OCI-LY7 (cell line): ENCODE measurements at regions not wholly inside any gene's neighbourhood (a gene's known extent, or its start where the extent isn't known, plus 50 kb on each side); places are given as distances from the start of the nearest gene placed in this dataset.

Source experiments
- BruUV-seq: library from RNA; stranded (reverse); fragments of 400-500 nt; replicated peaks from 2 replicates; lab custom pipeline; 2021; lab: Mats Ljungman, UMichigan
- CTCF ChIA-PET: fragments of 300-600 bp; sonication (Branson Sonifier 250); formaldehyde crosslinking; loops from one replicate; lab custom pipeline; 2022; ENCODE audit warnings: antibody characterized with exemption; ENCODE audit not compliant: unreplicated experiment; lab: Charles Lee
- POLR2A ChIA-PET: fragments of 300-600 bp; sonication (Branson Sonifier 250); formaldehyde crosslinking; loops from one replicate; lab custom pipeline; 2022; ENCODE audit warnings: antibody characterized with exemption; lab: Charles Lee
- DNase-seq: peaks from one replicate; pipeline ENCODE4 v3.0.0-alpha.2; 2015; ENCODE audit warnings: low spot score
- H2AFZ ChIP-seq: fragments of 200-600 bp; sonication (generic), shearing (Covaris generic); 2 replicates; pipeline ENCODE4 v1.6.1; 2014; ENCODE audit warnings: mild to moderate bottlenecking, antibody characterized with exemption, low read length, moderate library complexity
- H3K27ac ChIP-seq: fragments of 200-600 bp; sonication (generic); 2 replicates; pipeline ENCODE4 v1.5.1; 2014; ENCODE audit warnings: mixed run types, low read depth, mild to moderate bottlenecking, moderate library complexity, low read length, inconsistent platforms; ENCODE audit not compliant: poor library complexity, severe bottlenecking
- H3K36me3 ChIP-seq: fragments of 200-600 bp; sonication (generic); 2 replicates; pipeline ENCODE4 v1.6.1; 2014; ENCODE audit warnings: mild to moderate bottlenecking, antibody characterized with exemption, low read length, moderate library complexity, mixed read lengths; ENCODE audit not compliant: insufficient read depth
- H3K4me1 ChIP-seq: fragments of 200-600 bp; sonication (generic); 2 replicates; pipeline ENCODE4 v1.5.1; 2014; ENCODE audit warnings: mild to moderate bottlenecking, low read length; ENCODE audit not compliant: insufficient read depth, poor library complexity, severe bottlenecking
- H3K4me2 ChIP-seq: fragments of 200-600 bp; sonication (generic); 2 replicates; pipeline ENCODE4 v1.6.1; 2014; ENCODE audit warnings: mild to moderate bottlenecking, low read length
- H3K4me3 ChIP-seq: fragments of 200-600 bp; sonication (generic); 2 replicates; pipeline ENCODE4 v1.5.1; 2014; ENCODE audit warnings: mild to moderate bottlenecking, low read depth, low read length; ENCODE audit not compliant: poor library complexity, severe bottlenecking
- H3K79me2 ChIP-seq: fragments of 200-600 bp; sonication (generic); 2 replicates; pipeline ENCODE4 v1.6.1; 2016; ENCODE audit warnings: low read depth, mild to moderate bottlenecking, low read length, moderate library complexity, mixed read lengths; ENCODE audit not compliant: insufficient read depth
- H3K9me2 ChIP-seq: fragments of 200-600 bp; sonication (generic); 2 replicates; pipeline ENCODE4 v1.6.1; 2016; ENCODE audit warnings: mild to moderate bottlenecking, low read length, mixed read lengths; ENCODE audit not compliant: insufficient read depth
- H3K9me3 ChIP-seq: fragments of 200-600 bp; sonication (generic); 2 replicates; pipeline ENCODE4 v1.6.1; 2014; ENCODE audit warnings: mild to moderate bottlenecking, mixed run types, low read length, mixed read lengths
- H4K20me1 ChIP-seq: fragments of 200-600 bp; sonication (generic); 2 replicates; pipeline ENCODE4 v1.6.1; 2014; ENCODE audit warnings: mild to moderate bottlenecking, antibody characterized with exemption, low read length, moderate library complexity, mixed read lengths; ENCODE audit not compliant: insufficient read depth
- EZH2phosphoT487 ChIP-seq: fragments of 200-600 bp; sonication (generic); IDR thresholded peaks from 2 replicates; pipeline ENCODE4 v1.6.1; 2018; ENCODE audit warnings: low read depth, borderline replicate concordance, mild to moderate bottlenecking, mixed run types, antibody characterized with exemption, low read length, moderate library complexity, mixed read lengths
- intact Hi-C: fragments of 100-400 bp; cut with micrococcal nuclease; formaldehyde crosslinking; loops from one replicate; pipeline ENCODE4 v1.10.0; 2022; ENCODE audit not compliant: unreplicated experiment
- TF ChIP-seq, protein P1 (sequence below): fragments of 200-600 bp; sonication (generic); conservative IDR thresholded peaks from 2 replicates; pipeline ENCODE4 v1.5.1; 2014; ENCODE audit warnings: mild to moderate bottlenecking, antibody characterized with exemption, low read length, moderate library complexity, mixed read lengths

DNA sequence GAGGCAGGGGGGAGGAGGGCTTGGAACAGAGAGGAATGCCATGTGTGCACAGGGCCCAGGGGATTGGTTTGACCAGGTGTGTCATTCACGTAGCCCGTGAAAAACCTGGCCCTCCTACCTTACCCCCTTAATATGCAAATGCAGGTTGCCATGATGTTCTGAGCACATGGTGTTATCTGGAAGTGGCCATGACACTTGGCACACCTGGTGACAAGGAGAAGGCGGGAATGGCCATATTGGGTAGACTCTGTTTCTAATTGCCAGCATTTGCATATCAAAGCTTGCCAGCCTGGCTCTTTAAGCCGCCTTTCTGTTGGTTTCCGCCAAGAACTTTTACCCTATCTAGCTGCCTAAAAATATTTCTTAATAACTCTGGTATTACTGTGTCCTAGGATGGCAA lies 202.1 kb upstream of the DPH6 start:
- no peaks in the 10 kb centered on the region for H3K79me2 ChIP-seq
- H3K4me2 ChIP-seq: no peak overlapping the region
- no peak overlapping the region for H3K4me3 ChIP-seq
- no peak for DNase-seq
- H3K9me2 ChIP-seq: no peaks in the 10 kb centered on the region
- intact Hi-C loops: no loop called here
- H3K4me1 ChIP-seq: no peaks in the 10 kb centered on the region
- H2AFZ ChIP-seq: no peak overlapping the region
- CTCF ChIA-PET: no interaction called here
- no peak overlapping the region for H3K27ac ChIP-seq
- no peaks in the 10 kb centered on the region for H3K36me3 ChIP-seq
- BruUV-seq: no TSS peak
- H3K9me3 ChIP-seq: no peaks in the 10 kb centered on the region
- H4K20me1 ChIP-seq: no peaks in the 10 kb centered on the region
- POLR2A ChIA-PET: no interaction called here
- TF ChIP-seq, protein P1, sequence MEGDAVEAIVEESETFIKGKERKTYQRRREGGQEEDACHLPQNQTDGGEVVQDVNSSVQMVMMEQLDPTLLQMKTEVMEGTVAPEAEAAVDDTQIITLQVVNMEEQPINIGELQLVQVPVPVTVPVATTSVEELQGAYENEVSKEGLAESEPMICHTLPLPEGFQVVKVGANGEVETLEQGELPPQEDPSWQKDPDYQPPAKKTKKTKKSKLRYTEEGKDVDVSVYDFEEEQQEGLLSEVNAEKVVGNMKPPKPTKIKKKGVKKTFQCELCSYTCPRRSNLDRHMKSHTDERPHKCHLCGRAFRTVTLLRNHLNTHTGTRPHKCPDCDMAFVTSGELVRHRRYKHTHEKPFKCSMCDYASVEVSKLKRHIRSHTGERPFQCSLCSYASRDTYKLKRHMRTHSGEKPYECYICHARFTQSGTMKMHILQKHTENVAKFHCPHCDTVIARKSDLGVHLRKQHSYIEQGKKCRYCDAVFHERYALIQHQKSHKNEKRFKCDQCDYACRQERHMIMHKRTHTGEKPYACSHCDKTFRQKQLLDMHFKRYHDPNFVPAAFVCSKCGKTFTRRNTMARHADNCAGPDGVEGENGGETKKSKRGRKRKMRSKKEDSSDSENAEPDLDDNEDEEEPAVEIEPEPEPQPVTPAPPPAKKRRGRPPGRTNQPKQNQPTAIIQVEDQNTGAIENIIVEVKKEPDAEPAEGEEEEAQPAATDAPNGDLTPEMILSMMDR: no peak
- no peak for TF ChIP-seq EZH2phosphoT487

DNA sequence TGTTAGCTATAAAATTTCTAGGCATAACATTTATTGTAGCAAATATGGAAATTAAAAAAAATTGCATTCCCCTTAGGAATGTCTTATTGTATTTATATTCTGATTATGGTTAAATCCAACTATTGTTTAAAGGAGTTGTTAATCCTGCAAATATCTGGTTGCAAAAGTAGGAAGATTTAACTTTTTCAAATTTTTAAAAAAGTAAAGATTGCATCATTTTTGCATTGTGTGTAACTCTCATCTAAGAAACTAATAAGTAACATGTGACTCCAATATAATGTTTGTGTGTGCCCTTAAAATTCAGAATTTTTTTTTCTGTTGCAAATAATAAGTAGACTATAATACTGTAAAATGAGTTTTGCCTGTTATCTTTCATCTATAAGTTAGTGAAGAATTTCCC lies 204.1 kb upstream of the DPH6 start:
- no peak overlapping the region for H3K27ac ChIP-seq
- no peaks in the 10 kb centered on the region for H3K79me2 ChIP-seq
- H2AFZ ChIP-seq: no peak overlapping the region
- intact Hi-C loops: loop anchor here (10.0 kb wide), 1 partner anchor 225 kb away; no protein-coding TSS in a partner anchor
- POLR2A ChIA-PET: interaction anchor here (0.6 kb wide), 1 partner anchor 681 kb away, joined by 4 read pairs; no protein-coding TSS in a partner anchor
- no peak for DNase-seq
- H4K20me1 ChIP-seq: no peaks in the 10 kb centered on the region
- no peak overlapping the region for H3K4me3 ChIP-seq
- CTCF ChIA-PET: no interaction called here
- no peaks in the 10 kb centered on the region for H3K9me2 ChIP-seq
- TF ChIP-seq, protein P1: no peak
- no peak for TF ChIP-seq EZH2phosphoT487
- no peaks in the 10 kb centered on the region for H3K4me1 ChIP-seq
- no peaks in the 10 kb centered on the region for H3K9me3 ChIP-seq
- H3K4me2 ChIP-seq: no peak overlapping the region
- no peaks in the 10 kb centered on the region for H3K36me3 ChIP-seq
- no TSS peak for BruUV-seq

DNA sequence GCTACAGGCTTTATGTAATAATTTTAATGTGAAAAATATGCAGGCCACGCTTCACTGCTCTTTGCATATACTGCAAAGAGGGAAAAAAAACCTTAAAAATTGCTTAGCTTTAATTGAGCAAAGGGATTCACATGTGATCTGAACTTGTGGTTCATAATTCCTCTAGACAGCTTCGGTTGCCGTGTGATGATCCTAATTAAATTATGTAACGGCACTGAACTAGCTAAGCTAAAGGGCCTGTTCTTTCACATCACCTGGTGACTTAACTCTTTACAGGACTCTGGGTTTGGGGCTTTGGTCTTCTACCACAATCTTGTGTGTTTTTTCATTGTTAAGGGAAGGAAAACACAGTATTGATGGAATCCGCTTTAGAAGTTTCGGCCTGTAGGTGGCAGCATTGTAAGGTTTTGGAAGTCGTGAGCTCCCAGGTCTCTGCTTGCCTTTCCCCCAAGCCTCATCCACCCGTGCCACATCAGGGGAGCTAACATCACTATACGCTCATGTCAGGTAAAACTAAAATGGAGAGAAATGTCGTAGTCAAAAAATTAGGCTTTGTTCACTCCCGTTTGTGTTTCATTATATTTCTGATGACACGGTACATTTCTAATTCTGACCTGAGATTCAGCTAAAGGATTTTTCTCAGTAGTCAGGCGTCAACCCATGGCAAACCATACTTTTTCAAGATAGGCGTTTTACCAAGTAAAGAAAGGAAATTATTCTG lies 205.6 kb upstream of the DPH6 start:
- H2AFZ ChIP-seq: peak overlapping the region; percentile 40; the same call in 1 of the 2 replicates
- BruUV-seq: no TSS peak

More for the DNA sequence above, 205.6 kb upstream of the DPH6 start:
- Histone ChIP-seq H3K9me3 (no peaks in the 10 kb centered on the region), H3K27ac (no peak overlapping the region), H3K4me1 (no peaks in the 10 kb centered on the region), H4K20me1 (no peaks in the 10 kb centered on the region), H3K36me3 (no peaks in the 10 kb centered on the region), H3K79me2 (no peaks in the 10 kb centered on the region), H3K4me3 (no peak overlapping the region), H3K4me2 (no peak overlapping the region), H3K9me2 (no peaks in the 10 kb centered on the region)
- ChIA-PET CTCF (no interaction called here), POLR2A (interaction anchor here (0.8 kb wide), 1 partner anchor 10 kb away, joined by 3 read pairs; no protein-coding TSS in a partner anchor)
- DNase-seq: peak; percentile 63
- intact Hi-C loops: loop anchor here (10.0 kb wide), 1 partner anchor 227 kb away; no protein-coding TSS in a partner anchor
- TF ChIP-seq EZH2phosphoT487: no peak
- TF ChIP-seq, protein P1: peak; percentile 88
